M059J (cell line): ENCODE measurements at regions not wholly inside any gene's neighbourhood (a gene's known extent, or its start where the extent isn't known, plus 50 kb on each side); places are given as distances from the start of the nearest gene placed in this dataset.
A peak's percentile ranks its signal among the peaks of the same experiment; 100 is the strongest.

Source experiments
- DNase-seq: peaks from one replicate; pipeline ENCODE4 v3.0.0-alpha.2; 2012; ENCODE audit warnings: low read depth

- DNase-seq = peak; percentile 99
Observed at GRCh38 chr9:95822583-95823431, 52.7 kb upstream of the ERCC6L2 start.

GRCh38 chr9:95822015-95822414 lies 53.5 kb upstream of the ERCC6L2 start:
- DNase-seq = no peak

- DNase-seq = no peak
Observed at GRCh38 chr9:95820074-95820473, 55.4 kb upstream of the ERCC6L2 start.

GRCh38 chr9:95819636-95820035 lies 55.9 kb upstream of the ERCC6L2 start:
- peak; percentile 30 for DNase-seq

- DNase-seq = no peak
Observed at GRCh38 chr9:95817205-95817604, 58.3 kb upstream of the ERCC6L2 start.

GRCh38 chr9:95816716-95817115 lies 58.8 kb upstream of the ERCC6L2 start:
- DNase-seq = peak; percentile 75

GRCh38 chr9:95815961-95816360 lies 59.5 kb upstream of the ERCC6L2 start:
- no peak for DNase-seq

GRCh38 chr9:95815133-95815532 lies 60.4 kb upstream of the ERCC6L2 start:
- peak; percentile 91 for DNase-seq

- DNase-seq = peak; percentile 61
Observed at GRCh38 chr9:95813923-95814322, 61.6 kb upstream of the ERCC6L2 start.

GRCh38 chr9:95810814-95811213 lies 64.7 kb upstream of the ERCC6L2 start:
- peak; percentile 36 for DNase-seq

GRCh38 chr9:95810133-95810532 lies 65.4 kb upstream of the ERCC6L2 start:
- no peak for DNase-seq

GRCh38 chr9:95809686-95810085 lies 65.8 kb upstream of the ERCC6L2 start:
- peak; percentile 94 for DNase-seq

GRCh38 chr9:95808011-95808410 lies 67.5 kb upstream of the ERCC6L2 start:
- DNase-seq = peak; percentile 89

GRCh38 chr9:95807326-95807947 lies 68.1 kb upstream of the ERCC6L2 start:
- peak; percentile 83 for DNase-seq

GRCh38 chr9:95803197-95803596 lies 72.3 kb upstream of the ERCC6L2 start:
- no peak for DNase-seq

- no peak for DNase-seq
Observed at GRCh38 chr9:95801797-95802196, 73.7 kb upstream of the ERCC6L2 start.

GRCh38 chr9:95796029-95796428 lies 79.5 kb upstream of the ERCC6L2 start:
- DNase-seq = no peak

GRCh38 chr9:95793924-95794828 lies 81.3 kb upstream of the ERCC6L2 start:
- DNase-seq = peak; percentile 98

GRCh38 chr9:95791695-95792094 lies 83.8 kb upstream of the ERCC6L2 start:
- DNase-seq = no peak

GRCh38 chr9:95791286-95791685 lies 84.2 kb upstream of the ERCC6L2 start:
- DNase-seq = no peak

GRCh38 chr9:95788521-95788991 lies 86.9 kb upstream of the ERCC6L2 start:
- no peak for DNase-seq

GRCh38 chr9:95788021-95788420 lies 87.5 kb upstream of the ERCC6L2 start:
- DNase-seq = no peak
